Aorta (tissue), 5 donors: ENCODE measurements at regions not wholly inside any gene's neighbourhood (a gene's known extent, or its start where the extent isn't known, plus 50 kb on each side); places are given as distances from the start of the nearest gene placed in this dataset.

Experiments
- ATAC-seq: fragments of 200-7000 bp; cut with Tn5 transposase; one replicate; pipeline ENCODE4 v1.9.1; 2022; ENCODE audit warnings: moderate library complexity; ENCODE audit not compliant: low FRiP score
- DNase-seq, 2 donors: peaks; one replicate each; pipeline ENCODE4 v3.0.0-alpha.2; 2020
- H3K27ac ChIP-seq, 2 donors: one replicate each; pipeline ENCODE4 v1.5.1; 2013; ENCODE audit warnings: low read length in 2 of 2, mild to moderate bottlenecking in 2 of 2, moderate library complexity in 2 of 2, control low read depth in 1 of 2, inconsistent platforms in 1 of 2, low read depth in 1 of 2
- H3K27me3 ChIP-seq, 2 donors: one replicate each; pipeline ENCODE4 v1.6.1; 2013; ENCODE audit warnings: control low read depth in 1 of 2, low read length in 1 of 2, mild to moderate bottlenecking in 1 of 2, moderate library complexity in 1 of 2; ENCODE audit not compliant: insufficient read depth in 2 of 2, control insufficient read depth in 1 of 2
- H3K36me3 ChIP-seq, 2 donors: one replicate each; pipeline ENCODE4 v1.6.1; 2013; ENCODE audit warnings: control low read depth in 1 of 2, low read length in 1 of 2, mild to moderate bottlenecking in 1 of 2; ENCODE audit not compliant: insufficient read depth in 2 of 2, control insufficient read depth in 1 of 2
- H3K4me1 ChIP-seq, 2 donors: one replicate each; pipeline ENCODE4 v1.6.1; 2013; ENCODE audit warnings: low read length in 2 of 2, control low read depth in 1 of 2, mild to moderate bottlenecking in 1 of 2, moderate library complexity in 1 of 2; ENCODE audit not compliant: insufficient read depth in 2 of 2, control insufficient read depth in 1 of 2
- H3K4me3 ChIP-seq, 2 donors: one replicate each; pipeline ENCODE4 v1.5.1; 2013; ENCODE audit warnings: low read length in 2 of 2, control low read depth in 1 of 2, mild to moderate bottlenecking in 1 of 2
- H3K9me3 ChIP-seq: one replicate; pipeline ENCODE4 v1.6.1; 2013; ENCODE audit warnings: mild to moderate bottlenecking, low read length; ENCODE audit not compliant: control insufficient read depth
- WGBS, 2 donors: extraction: QIAGEN DNeasy Blood & Tissue Kit; methylation state at CpG; one replicate each; pipeline ENCODE4 v1.1.7; 2013; 5-methylcytosine and 5-hydroxymethylcytosine counted together
- intact Hi-C, 2 donors: fragments of 100-400 bp; cut with DNase I; formaldehyde crosslinking; loops; one replicate each; pipeline versions ENCODE4 v1.14.2 to v1.15.0; 2022
- donor health status: healthy with polysubstance abuse.
- donor health status: Bipolar disorder and iron deficiency.
- donor health status: DM: no; HTN: no; CAD: no.
- donor health status: DM: no; HTN: no; CAD: no.
- donor health status: DM: yes; HTN: yes; CAD: no.

DNA sequence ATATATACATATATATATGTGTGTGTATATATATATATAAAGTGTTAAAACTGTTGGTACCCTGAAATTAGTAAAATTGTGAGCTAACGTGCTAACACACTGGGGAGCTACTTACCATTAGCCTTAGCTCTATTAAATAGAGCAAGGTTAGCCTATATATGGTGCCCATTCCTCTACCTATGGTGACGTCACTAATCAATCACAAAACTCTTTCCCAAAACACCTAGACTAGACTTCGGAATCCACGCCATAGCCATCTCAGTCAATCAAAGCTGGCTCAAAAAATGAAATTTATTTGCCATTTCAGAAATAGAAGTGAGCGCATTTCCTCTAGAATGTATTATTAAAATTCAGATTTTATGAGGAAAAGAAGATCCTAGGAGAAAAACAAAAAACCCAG is 229.0 kb upstream of the TENM3 start:
- no peak overlapping the region for H3K27ac ChIP-seq
- no peaks in the 10 kb centered on the region for H3K27me3 ChIP-seq
- H3K9me3 ChIP-seq, result no peaks in the 10 kb centered on the region
- intact Hi-C loops, result no loop called here
- H3K36me3 ChIP-seq, result no peaks in the 10 kb centered on the region
- ATAC-seq, result no peak
- WGBS, 2 donors, result 76 to 78% methylated on average over 5 of the region's 5 CpGs
- no peak for DNase-seq
- no peaks in the 10 kb centered on the region for H3K4me1 ChIP-seq
- no peak overlapping the region for H3K4me3 ChIP-seq

DNA sequence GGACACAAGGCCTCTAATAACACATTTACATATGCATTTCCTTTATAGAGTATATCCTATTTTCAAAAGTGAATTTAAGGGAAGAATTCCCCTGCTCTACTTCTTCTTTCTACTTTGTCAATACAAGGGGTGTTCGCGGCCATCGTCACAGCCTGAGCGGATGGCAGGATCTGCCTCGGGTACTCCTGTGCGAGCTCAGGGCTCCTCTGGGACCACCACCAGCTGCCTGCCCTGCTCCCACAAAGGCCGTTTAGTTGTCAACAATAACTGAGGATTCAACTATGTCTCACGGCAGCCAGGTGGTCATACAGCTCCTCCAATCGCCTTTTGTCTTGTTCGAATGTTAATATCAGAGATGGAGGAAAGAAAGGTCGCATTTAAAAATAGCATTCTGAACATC is 228.2 kb upstream of the TENM3 start:
- Histone ChIP-seq H3K27me3 (no peaks in the 10 kb centered on the region), H3K9me3 (no peaks in the 10 kb centered on the region), H3K27ac (no peak overlapping the region), H3K36me3 (no peaks in the 10 kb centered on the region), H3K4me1 (no peaks in the 10 kb centered on the region), H3K4me3 (no peak overlapping the region)
- no peak for DNase-seq
- intact Hi-C loops, result no loop called here
- no peak for ATAC-seq
- 85 to 88% methylated on average over 11 of the region's 11 CpGs for WGBS, 2 donors

DNA sequence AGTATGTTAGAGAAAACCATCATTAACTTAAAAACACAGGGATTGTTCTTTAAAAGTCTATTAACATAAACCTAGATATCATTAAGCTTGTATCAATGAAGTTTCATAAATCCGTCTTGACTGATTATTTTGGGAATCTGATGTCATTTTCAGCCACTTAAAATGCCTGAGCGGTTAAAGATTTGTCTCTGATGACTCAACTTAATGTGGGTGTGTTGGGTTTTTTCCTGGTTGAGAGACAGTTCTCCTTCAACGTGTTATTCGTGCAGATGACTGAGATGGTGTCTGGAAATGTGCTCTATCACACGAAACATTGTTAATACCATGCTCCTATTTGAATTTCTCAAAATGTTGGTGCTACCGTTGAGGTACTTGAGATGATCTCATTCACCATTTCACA is 227.3 kb upstream of the TENM3 start:
- WGBS, 2 donors, result 81 to 84% methylated on average over 6 of the region's 6 CpGs
- no peak overlapping the region for H3K27ac ChIP-seq
- H3K4me1 ChIP-seq, result no peaks in the 10 kb centered on the region
- intact Hi-C loops, result no loop called here
- DNase-seq (no peak), ATAC-seq (no peak)
- no peak overlapping the region for H3K4me3 ChIP-seq
- no peaks in the 10 kb centered on the region for H3K9me3 ChIP-seq
- H3K36me3 ChIP-seq, result no peaks in the 10 kb centered on the region
- H3K27me3 ChIP-seq, result no peaks in the 10 kb centered on the region

DNA sequence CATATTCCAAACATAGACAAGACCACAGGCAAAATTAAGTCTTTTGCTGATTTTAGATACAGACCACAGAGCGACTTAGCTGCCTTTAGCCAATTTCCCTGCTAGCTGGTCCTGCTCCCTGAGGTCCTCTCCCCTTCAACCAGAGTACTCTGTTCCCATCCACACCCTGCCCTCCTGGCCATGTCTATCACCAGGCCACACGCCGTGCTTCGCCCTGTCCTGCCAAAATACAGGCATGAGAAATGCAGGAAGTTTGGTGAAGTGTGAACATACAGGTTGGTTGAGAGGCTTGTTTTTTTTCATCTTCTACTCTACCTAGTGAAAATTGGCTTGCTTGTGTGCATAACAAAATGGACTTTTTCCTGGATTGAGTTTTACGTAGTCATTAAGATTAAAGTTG is 226.2 kb upstream of the TENM3 start:
- Histone ChIP-seq H3K27me3 (no peaks in the 10 kb centered on the region), H3K4me1 (no peaks in the 10 kb centered on the region), H3K36me3 (no peaks in the 10 kb centered on the region), H3K27ac (no peak overlapping the region), H3K9me3 (no peaks in the 10 kb centered on the region), H3K4me3 (no peak overlapping the region)
- no peak for ATAC-seq
- WGBS, 2 donors, result 92 to 93% methylated on average over 5 of the region's 5 CpGs
- intact Hi-C loops, result no loop called here
- DNase-seq, result no peak

DNA sequence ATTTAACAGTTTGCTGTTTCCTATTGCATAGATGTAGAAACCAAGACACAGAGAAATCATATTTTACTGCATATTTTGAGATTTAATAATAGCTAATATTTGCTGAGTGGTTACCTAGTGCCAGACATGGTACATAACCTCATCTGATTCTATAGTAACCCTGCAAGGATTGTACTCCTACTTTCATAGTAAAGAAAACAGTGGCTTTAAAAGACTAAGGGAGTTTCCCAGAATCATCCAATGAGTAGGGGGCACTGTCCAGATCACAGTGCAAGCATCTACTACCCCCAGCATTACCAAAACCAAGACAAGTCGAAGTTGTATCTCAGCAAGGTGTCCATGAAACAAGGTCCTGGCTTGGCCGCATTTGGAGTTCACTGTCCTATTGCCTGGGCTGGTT is 224.5 kb upstream of the TENM3 start:
- 87 to 89% methylated on average over 2 of the region's 2 CpGs for WGBS, 2 donors

DNA sequence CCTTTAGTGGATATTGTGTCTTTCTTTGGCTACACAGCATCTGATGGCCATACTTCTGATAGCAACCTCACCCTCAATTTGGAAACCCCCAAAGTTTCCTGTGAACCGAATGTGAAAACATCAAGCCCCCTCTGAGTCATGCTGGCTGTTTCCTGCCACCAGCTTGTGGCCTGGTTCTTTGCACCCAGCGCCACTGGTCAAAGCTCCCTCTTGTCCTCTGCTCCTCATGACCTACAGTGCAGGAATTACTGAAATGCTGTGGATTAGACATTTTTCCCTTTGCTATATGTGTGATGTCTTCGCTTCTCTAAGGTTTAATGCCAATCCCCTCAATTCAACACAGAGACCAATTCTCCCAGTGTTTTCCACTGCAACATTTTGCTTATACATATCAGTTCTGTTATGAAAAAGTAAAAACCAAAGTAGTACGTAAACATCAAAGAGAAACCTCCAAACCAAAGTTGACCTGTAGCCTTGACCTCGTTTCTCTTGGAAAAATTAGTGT is 224.0 kb upstream of the TENM3 start:
- intact Hi-C loops, result no loop called here
- H3K36me3 ChIP-seq, result no peaks in the 10 kb centered on the region
- no peaks in the 10 kb centered on the region for H3K27me3 ChIP-seq
- no peak overlapping the region for H3K4me3 ChIP-seq
- DNase-seq (no peak), ATAC-seq (no peak)
- no peak overlapping the region for H3K27ac ChIP-seq
- no peaks in the 10 kb centered on the region for H3K9me3 ChIP-seq
- 79 to 82% methylated on average over 5 of the region's 5 CpGs for WGBS, 2 donors
- no peaks in the 10 kb centered on the region for H3K4me1 ChIP-seq

More for the DNA sequence above, 224.5 kb upstream of the TENM3 start:
- Histone ChIP-seq H3K27ac (no peak overlapping the region), H3K4me1 (no peaks in the 10 kb centered on the region), H3K36me3 (no peaks in the 10 kb centered on the region), H3K27me3 (no peaks in the 10 kb centered on the region), H3K4me3 (no peak overlapping the region), H3K9me3 (no peaks in the 10 kb centered on the region)
- intact Hi-C loops, result no loop called here
- ATAC-seq, result no peak
- DNase-seq, result no peak

DNA sequence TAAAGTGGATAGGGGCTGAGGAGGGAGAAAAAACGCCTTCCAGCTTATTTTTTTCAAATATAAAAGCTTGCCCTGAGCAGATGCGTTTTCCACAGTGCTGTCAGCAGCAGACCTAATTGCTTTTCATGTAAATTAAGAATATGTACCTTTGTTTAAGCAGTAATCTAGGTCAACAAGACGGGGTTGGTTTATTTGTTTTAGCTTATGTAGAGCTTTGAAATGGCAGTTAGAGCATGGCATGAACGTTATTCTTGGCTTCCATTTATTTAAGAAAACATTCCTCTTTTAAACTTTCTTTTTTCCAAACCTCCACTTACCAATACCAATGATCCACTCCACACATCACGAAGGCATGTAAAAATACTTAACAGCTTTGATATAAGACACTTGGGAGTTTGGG is 220.3 kb upstream of the TENM3 start:
- H3K4me1 ChIP-seq, result no peaks in the 10 kb centered on the region
- WGBS, 2 donors, result 4 to 10% methylated on average over 5 of the region's 5 CpGs

DNA sequence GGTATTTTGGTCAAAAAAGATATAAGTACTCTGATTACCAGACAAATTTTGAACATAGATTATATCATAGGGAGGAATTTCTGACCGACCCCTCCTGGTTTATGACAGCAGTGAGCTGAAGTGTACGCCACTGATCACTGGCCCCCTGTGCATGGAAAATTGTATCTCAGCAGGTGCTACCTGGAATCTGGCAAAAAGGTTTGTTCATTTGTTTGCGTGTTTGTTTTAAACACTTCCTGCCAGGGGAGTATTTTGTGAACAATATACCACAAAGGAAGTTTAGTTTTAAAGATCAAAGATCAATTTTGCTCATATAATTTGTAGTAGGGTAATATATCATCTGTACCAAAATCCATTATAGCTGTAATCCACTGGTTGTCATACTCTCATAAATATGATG is 219.7 kb upstream of the TENM3 start:
- DNase-seq, result no peak
- WGBS, 2 donors, result 59 to 60% methylated on average over 3 of the region's 3 CpGs
- no peak for ATAC-seq

More for the DNA sequence above, 220.3 kb upstream of the TENM3 start:
- intact Hi-C loops, result no loop called here
- H3K9me3 ChIP-seq, result no peaks in the 10 kb centered on the region
- no peak overlapping the region for H3K27ac ChIP-seq
- no peak overlapping the region for H3K4me3 ChIP-seq
- no peak for ATAC-seq
- no peak for DNase-seq
- no peaks in the 10 kb centered on the region for H3K36me3 ChIP-seq
- H3K27me3 ChIP-seq, result no peaks in the 10 kb centered on the region

DNA sequence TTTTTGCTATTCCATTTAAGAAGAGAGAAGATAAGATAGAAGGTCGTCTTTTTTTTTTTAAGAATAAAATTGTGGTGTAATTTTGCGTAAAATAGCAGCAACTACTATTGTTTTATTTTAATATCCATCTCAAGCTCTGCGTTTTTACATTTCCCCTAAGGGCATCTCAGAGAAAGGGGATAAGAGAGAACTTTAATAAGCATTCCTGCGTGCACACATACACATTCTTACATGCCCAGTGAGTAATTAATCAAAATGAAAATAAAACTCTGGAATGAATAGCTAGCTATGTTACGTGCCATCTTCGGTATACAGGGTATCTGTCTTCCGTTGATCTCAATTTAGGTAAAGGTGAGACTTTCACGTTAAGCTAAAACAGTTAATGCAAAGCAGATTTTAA is 200.3 kb upstream of the TENM3 start:
- Histone ChIP-seq H3K27me3 (no peaks in the 10 kb centered on the region), H3K4me1 (no peaks in the 10 kb centered on the region), H3K4me3 (no peak overlapping the region), H3K36me3 (no peaks in the 10 kb centered on the region), H3K27ac (no peak overlapping the region), H3K9me3 (peaks cover 2% of the 10 kb centered on the region)
- WGBS, 2 donors, result 70 to 75% methylated on average over 8 of the region's 8 CpGs
- intact Hi-C loops, result no loop called here
- ATAC-seq, result no peak
- DNase-seq, result no peak

More for the DNA sequence above, 219.7 kb upstream of the TENM3 start:
- H3K27ac ChIP-seq, result no peak overlapping the region
- intact Hi-C loops, result no loop called here
- H3K4me3 ChIP-seq, result no peak overlapping the region
- H3K27me3 ChIP-seq, result no peaks in the 10 kb centered on the region
- H3K4me1 ChIP-seq, result no peaks in the 10 kb centered on the region
- H3K9me3 ChIP-seq, result no peaks in the 10 kb centered on the region
- no peaks in the 10 kb centered on the region for H3K36me3 ChIP-seq
